ENCODE measurements at regions not wholly inside any gene's neighbourhood (a gene's known extent, or its start where the extent isn't known, plus 50 kb on each side); places are given as distances from the start of the nearest gene placed in this dataset.

DNA sequence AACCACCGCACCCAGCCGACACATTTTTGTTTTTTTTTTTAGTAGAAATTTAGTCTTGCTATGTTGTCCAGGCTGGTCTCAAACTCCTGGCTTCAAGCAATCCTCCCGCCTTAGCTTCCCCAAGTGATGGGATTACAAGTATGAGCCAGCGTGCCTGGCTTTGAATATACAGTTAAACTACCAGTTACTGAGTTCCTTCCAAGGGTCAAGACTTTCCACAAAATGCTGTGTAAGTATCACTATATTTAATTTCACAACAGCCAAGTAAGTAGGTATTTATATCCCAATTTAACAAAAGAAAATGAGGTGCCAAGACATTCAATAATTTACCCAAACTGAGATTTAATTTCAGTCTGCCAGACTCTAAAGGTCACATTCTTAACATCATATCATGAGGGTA lies 181.3 kb upstream of the TMC3 start:
- no peak for TF ChIP-seq POLR2A (conservative IDR thresholded peaks at IDR 0.05)
- TF ChIP-seq, protein P1, sequence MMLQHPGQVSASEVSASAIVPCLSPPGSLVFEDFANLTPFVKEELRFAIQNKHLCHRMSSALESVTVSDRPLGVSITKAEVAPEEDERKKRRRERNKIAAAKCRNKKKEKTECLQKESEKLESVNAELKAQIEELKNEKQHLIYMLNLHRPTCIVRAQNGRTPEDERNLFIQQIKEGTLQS (IDR thresholded peaks at IDR 0.05): no peak
- TF ChIP-seq, protein P1 (CRISPR knock-in tag; conservative IDR thresholded peaks at IDR 0.05): no peak
- no peak for TF ChIP-seq MCM2 (IDR thresholded peaks at IDR 0.05; ENCODE audit: low read depth)
- no peak for TF ChIP-seq POLR2AphosphoS5 (IDR thresholded peaks at IDR 0.05; ENCODE audit: control insufficient read depth, insufficient read depth, low read depth, low read length)
- TF ChIP-seq, protein P2, sequence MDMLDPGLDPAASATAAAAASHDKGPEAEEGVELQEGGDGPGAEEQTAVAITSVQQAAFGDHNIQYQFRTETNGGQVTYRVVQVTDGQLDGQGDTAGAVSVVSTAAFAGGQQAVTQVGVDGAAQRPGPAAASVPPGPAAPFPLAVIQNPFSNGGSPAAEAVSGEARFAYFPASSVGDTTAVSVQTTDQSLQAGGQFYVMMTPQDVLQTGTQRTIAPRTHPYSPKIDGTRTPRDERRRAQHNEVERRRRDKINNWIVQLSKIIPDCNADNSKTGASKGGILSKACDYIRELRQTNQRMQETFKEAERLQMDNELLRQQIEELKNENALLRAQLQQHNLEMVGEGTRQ (CRISPR knock-in tag; IDR thresholded peaks at IDR 0.05): no peak
- TF ChIP-seq, protein P3, sequence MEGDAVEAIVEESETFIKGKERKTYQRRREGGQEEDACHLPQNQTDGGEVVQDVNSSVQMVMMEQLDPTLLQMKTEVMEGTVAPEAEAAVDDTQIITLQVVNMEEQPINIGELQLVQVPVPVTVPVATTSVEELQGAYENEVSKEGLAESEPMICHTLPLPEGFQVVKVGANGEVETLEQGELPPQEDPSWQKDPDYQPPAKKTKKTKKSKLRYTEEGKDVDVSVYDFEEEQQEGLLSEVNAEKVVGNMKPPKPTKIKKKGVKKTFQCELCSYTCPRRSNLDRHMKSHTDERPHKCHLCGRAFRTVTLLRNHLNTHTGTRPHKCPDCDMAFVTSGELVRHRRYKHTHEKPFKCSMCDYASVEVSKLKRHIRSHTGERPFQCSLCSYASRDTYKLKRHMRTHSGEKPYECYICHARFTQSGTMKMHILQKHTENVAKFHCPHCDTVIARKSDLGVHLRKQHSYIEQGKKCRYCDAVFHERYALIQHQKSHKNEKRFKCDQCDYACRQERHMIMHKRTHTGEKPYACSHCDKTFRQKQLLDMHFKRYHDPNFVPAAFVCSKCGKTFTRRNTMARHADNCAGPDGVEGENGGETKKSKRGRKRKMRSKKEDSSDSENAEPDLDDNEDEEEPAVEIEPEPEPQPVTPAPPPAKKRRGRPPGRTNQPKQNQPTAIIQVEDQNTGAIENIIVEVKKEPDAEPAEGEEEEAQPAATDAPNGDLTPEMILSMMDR (IDR thresholded peaks at IDR 0.05 in 2 of 3, conservative IDR thresholded peaks at IDR 0.05 in 1 of 3; ENCODE audit: insufficient read depth in 2 of 3, low read depth in 1 of 3, low read length in 3 of 3): no peak
- no peak for TF ChIP-seq HMGN3 (IDR thresholded peaks at IDR 0.05; ENCODE audit: borderline replicate concordance, extremely low read depth, insufficient read length, low read depth, low read length)
- TF ChIP-seq MXI1 (IDR thresholded peaks at IDR 0.05; ENCODE audit: low read depth, low read length): no peak
- TF ChIP-seq, protein P4, sequence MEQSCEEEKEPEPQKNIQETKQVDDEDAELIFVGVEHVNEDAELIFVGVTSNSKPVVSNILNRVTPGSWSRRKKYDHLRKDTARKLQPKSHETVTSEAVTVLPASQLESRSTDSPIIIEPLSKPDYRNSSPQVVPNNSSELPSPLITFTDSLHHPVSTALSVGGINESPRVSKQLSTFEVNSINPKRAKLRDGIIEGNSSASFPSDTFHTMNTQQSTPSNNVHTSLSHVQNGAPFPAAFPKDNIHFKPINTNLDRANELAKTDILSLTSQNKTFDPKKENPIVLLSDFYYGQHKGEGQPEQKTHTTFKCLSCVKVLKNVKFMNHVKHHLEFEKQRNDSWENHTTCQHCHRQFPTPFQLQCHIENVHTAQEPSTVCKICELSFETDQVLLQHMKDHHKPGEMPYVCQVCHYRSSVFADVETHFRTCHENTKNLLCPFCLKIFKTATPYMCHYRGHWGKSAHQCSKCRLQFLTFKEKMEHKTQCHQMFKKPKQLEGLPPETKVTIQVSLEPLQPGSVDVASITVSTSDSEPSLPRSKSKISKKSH (CRISPR knock-in tag; IDR thresholded peaks at IDR 0.05): no peak
